Amniotic epithelial cell (primary cell): ENCODE measurements at regions not wholly inside any gene's neighbourhood (a gene's known extent, or its start where the extent isn't known, plus 50 kb on each side); places are given as distances from the start of the nearest gene placed in this dataset.

Experiments used
- DNase-seq: peaks from one replicate; pipeline ENCODE4 v3.0.0-alpha.2; 2010; ENCODE audit warnings: low read depth

- DNase-seq: peak; percentile 14
These were observed 269.4 kb downstream of the TCF7L2 start for GRCh38 chr10:113219446-113219845.

GRCh38 chr10:113221756-113222168 is 271.7 kb downstream of the TCF7L2 start:
- peak; percentile 29 for DNase-seq

GRCh38 chr10:113222207-113222606 is 272.2 kb downstream of the TCF7L2 start:
- DNase-seq: no peak

GRCh38 chr10:113225364-113225763 is 275.3 kb downstream of the TCF7L2 start:
- DNase-seq: no peak

- no peak for DNase-seq
These were observed 275.9 kb downstream of the TCF7L2 start for GRCh38 chr10:113225903-113226302.

GRCh38 chr10:113226399-113226798 is 276.4 kb downstream of the TCF7L2 start:
- no peak for DNase-seq

- no peak for DNase-seq
These were observed 276.9 kb downstream of the TCF7L2 start for GRCh38 chr10:113226831-113227445.

- peak; percentile 33 for DNase-seq
These were observed 278.5 kb downstream of the TCF7L2 start for GRCh38 chr10:113228530-113228929.

- DNase-seq: no peak
These were observed 280.1 kb downstream of the TCF7L2 start for GRCh38 chr10:113230011-113230610.

- no peak for DNase-seq
These were observed 283.0 kb downstream of the TCF7L2 start for GRCh38 chr10:113232928-113233511.

GRCh38 chr10:113234481-113234880 is 284.4 kb downstream of the TCF7L2 start:
- no peak for DNase-seq

GRCh38 chr10:113235508-113235907 is 285.5 kb downstream of the TCF7L2 start:
- no peak for DNase-seq

GRCh38 chr10:113236998-113237397 is 287.0 kb downstream of the TCF7L2 start:
- no peak for DNase-seq

GRCh38 chr10:113239566-113240350 is 289.7 kb downstream of the TCF7L2 start:
- DNase-seq: no peak

GRCh38 chr10:113240736-113241135 is 290.7 kb downstream of the TCF7L2 start:
- DNase-seq: no peak

- DNase-seq: no peak
These were observed 291.7 kb downstream of the TCF7L2 start for GRCh38 chr10:113241599-113242360.

GRCh38 chr10:113243311-113243710 is 293.3 kb downstream of the TCF7L2 start:
- DNase-seq: no peak

- no peak for DNase-seq
These were observed 294.7 kb downstream of the TCF7L2 start for GRCh38 chr10:113244750-113245149.

- no peak for DNase-seq
These were observed 295.2 kb downstream of the TCF7L2 start for GRCh38 chr10:113245286-113245685.

GRCh38 chr10:113247050-113247449 is 297.0 kb downstream of the TCF7L2 start:
- DNase-seq: no peak

GRCh38 chr10:113252650-113253618 is 299.9 kb upstream of the HABP2 start:
- no peak for DNase-seq
